ENCODE measurements at regions not wholly inside any gene's neighbourhood (a gene's known extent, or its start where the extent isn't known, plus 50 kb on each side); places are given as distances from the start of the nearest gene placed in this dataset.

DNA sequence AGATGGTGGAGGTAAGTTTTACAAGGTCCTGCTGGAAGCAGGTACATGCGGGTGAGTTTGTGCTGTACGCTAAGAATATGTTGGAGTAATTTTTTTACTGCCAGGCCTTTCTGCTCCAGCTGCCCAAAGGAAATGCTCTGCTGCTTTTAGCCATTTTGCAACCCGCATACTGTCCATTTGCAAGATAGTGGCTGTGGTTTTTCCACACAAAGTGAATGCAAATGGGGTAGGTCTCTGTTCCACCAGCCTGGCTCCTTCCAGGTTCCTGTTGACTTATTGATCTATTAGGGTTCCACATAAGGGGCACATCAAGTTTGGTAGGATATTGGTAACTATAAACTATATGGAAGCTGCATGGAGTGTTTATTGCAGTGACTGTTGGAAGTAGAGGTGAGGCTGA is 227.1 kb downstream of the SI start:
- DNase-seq (ENCODE audit: low read depth in 1 of 2, low spot score in 1 of 2), result no peak
- Histone ChIP-seq H3K4me3 (no peak overlapping the region), H3K27me3 (no peaks in the 10 kb centered on the region)

DNA sequence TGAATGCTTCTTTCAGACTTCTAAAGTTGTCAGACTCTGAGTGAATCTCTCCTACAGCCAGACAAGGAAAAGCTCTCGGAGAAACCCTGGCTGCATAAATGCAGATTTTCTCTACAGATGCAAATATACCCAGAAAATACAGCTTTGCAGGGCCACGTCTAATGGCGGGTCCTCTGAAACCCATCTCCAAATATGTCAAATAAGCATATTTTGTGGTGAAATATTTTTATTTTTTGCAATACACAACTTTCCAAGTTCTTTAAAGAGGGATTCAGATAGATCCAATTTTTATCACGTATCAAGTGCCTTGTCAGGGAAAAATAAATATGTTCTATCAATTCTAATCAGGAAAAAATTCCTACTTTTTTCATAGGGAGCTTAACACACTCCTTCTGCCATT is 229.4 kb downstream of the SI start:
- no peak for DNase-seq (ENCODE audit: low read depth in 1 of 2, low spot score in 1 of 2)
- TF ChIP-seq, protein P1, sequence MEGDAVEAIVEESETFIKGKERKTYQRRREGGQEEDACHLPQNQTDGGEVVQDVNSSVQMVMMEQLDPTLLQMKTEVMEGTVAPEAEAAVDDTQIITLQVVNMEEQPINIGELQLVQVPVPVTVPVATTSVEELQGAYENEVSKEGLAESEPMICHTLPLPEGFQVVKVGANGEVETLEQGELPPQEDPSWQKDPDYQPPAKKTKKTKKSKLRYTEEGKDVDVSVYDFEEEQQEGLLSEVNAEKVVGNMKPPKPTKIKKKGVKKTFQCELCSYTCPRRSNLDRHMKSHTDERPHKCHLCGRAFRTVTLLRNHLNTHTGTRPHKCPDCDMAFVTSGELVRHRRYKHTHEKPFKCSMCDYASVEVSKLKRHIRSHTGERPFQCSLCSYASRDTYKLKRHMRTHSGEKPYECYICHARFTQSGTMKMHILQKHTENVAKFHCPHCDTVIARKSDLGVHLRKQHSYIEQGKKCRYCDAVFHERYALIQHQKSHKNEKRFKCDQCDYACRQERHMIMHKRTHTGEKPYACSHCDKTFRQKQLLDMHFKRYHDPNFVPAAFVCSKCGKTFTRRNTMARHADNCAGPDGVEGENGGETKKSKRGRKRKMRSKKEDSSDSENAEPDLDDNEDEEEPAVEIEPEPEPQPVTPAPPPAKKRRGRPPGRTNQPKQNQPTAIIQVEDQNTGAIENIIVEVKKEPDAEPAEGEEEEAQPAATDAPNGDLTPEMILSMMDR (IDR thresholded peaks at IDR 0.05; ENCODE audit: low read depth, low read length), result no peak
- Histone ChIP-seq H3K27ac (no peak overlapping the region), H3K36me3 (no peaks in the 10 kb centered on the region), H3K27me3 (no peaks in the 10 kb centered on the region), H3K4me3 (no peak overlapping the region), H3K9me3 (ENCODE audit: low read depth) (no peaks in the 10 kb centered on the region), H3K4me1 (ENCODE audit: low read depth) (no peaks in the 10 kb centered on the region)

More for the DNA sequence above, 227.1 kb downstream of the SI start:
- no peaks in the 10 kb centered on the region for H3K36me3 ChIP-seq
- TF ChIP-seq, protein P1 (IDR thresholded peaks at IDR 0.05; ENCODE audit: low read depth, low read length), result no peak
- no peaks in the 10 kb centered on the region for H3K9me3 ChIP-seq (ENCODE audit: low read depth)
- H3K27ac ChIP-seq, result no peak overlapping the region
- no peaks in the 10 kb centered on the region for H3K4me1 ChIP-seq (ENCODE audit: low read depth)

DNA sequence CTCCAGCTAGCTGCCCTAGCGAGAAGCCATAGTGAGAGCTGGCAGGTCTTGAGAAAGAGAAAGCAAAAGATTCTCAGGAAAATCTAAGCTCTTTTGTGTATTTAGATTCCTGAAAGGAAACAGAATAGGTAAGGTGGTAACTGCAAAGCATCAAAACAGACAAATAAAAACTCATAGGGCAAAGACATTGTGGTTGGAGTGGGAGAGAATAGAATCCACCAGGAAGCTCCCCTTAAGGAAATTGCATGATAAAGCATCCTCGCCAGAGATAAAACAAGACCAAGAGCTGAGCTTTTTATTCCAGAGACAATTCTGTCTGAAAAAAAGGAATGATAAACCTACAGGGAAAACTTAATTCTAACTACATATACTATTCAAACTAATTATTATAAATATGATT is 232.6 kb downstream of the SI start:
- H3K4me1 ChIP-seq (ENCODE audit: low read depth), result no peaks in the 10 kb centered on the region
- no peaks in the 10 kb centered on the region for H3K27me3 ChIP-seq
- H3K27ac ChIP-seq, result no peak overlapping the region
- no peak for DNase-seq (ENCODE audit: low read depth in 1 of 2, low spot score in 1 of 2)
- no peaks in the 10 kb centered on the region for H3K36me3 ChIP-seq
- TF ChIP-seq, protein P1 (IDR thresholded peaks at IDR 0.05; ENCODE audit: low read depth, low read length), result no peak
- no peak overlapping the region for H3K4me3 ChIP-seq
- H3K9me3 ChIP-seq (ENCODE audit: low read depth), result no peaks in the 10 kb centered on the region

DNA sequence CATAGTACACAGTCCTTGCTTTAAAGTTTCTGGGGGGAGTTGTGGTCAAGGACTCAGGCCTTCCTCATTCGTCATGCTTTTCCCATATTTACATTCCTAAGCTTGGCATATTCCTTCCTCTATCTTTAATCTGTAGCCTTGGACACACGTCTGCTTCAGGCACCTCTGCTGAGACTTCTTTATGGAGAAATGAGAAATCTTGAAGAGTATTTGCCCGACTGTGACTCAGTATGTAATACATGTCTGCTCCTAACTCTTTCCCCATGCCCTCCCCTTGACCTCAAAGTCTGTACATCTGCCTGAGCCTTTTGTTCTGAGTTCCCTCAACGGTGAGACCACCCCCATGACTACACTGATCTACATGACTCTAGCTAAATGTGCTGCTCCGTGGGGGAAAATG is 246.1 kb downstream of the SI start:
- no peaks in the 10 kb centered on the region for H3K9me3 ChIP-seq (ENCODE audit: low read depth)
- TF ChIP-seq, protein P1 (IDR thresholded peaks at IDR 0.05; ENCODE audit: low read depth, low read length), result no peak
- no peak for DNase-seq (ENCODE audit: low read depth in 1 of 2, low spot score in 1 of 2)
- H3K4me1 ChIP-seq (ENCODE audit: low read depth), result no peaks in the 10 kb centered on the region
- no peaks in the 10 kb centered on the region for H3K36me3 ChIP-seq
- H3K27me3 ChIP-seq, result no peaks in the 10 kb centered on the region
- no peak overlapping the region for H3K4me3 ChIP-seq
- no peak overlapping the region for H3K27ac ChIP-seq

DNA sequence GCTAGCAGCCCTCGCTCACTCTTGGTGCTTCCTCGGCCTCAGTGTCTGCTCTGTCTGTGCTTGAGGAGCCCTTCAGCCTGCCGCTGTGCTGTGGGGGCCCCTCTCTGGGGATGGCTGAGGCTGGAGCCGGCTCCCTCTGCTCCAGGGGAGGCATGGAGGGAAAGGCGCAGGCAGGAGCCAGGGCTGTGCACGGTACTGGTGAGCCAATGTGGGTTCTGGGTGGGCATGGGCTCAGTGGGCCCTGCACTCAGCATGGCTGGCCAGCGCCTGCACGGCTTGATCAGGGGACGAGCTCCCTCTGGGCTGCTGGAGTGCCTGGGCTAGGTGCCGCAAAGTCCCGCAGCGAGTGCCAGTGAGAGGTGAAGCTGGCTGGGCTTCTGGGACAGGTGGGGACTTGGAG is 260.0 kb downstream of the SI start:
- TF ChIP-seq, protein P1 (IDR thresholded peaks at IDR 0.05; ENCODE audit: low read depth, low read length), result no peak

DNA sequence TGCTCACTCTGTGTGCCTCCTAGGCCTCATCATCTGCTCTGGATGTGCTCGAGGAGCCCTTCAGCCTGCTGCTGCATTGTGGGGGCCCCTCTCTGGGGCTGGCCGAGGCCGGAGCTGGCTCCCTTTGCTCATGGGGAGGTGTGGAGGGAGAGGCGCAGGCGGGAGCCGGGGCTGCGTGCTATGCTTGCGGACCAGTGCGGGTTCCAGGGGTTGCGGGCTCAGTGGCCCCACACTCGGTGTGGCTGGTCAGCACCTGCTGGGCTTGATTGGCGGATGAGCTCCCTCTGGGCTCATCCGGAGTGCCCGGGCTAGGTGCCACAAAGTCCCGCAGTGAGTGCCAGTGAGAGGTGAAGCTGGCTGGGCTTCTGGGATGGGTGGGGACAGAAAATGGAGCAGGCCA is 264.2 kb downstream of the SI start:
- no peaks in the 10 kb centered on the region for H3K4me1 ChIP-seq (ENCODE audit: low read depth)
- no peaks in the 10 kb centered on the region for H3K27me3 ChIP-seq
- TF ChIP-seq, protein P1 (IDR thresholded peaks at IDR 0.05; ENCODE audit: low read depth, low read length), result no peak

More for the DNA sequence above, 260.0 kb downstream of the SI start:
- no peak for DNase-seq (ENCODE audit: low read depth in 1 of 2, low spot score in 1 of 2)
- Histone ChIP-seq H3K9me3 (ENCODE audit: low read depth) (no peaks in the 10 kb centered on the region), H3K4me1 (ENCODE audit: low read depth) (no peaks in the 10 kb centered on the region), H3K36me3 (no peaks in the 10 kb centered on the region), H3K27me3 (no peaks in the 10 kb centered on the region), H3K4me3 (no peak overlapping the region), H3K27ac (no peak overlapping the region)

More for the DNA sequence above, 264.2 kb downstream of the SI start:
- Histone ChIP-seq H3K27ac (no peak overlapping the region), H3K36me3 (no peaks in the 10 kb centered on the region), H3K4me3 (no peak overlapping the region), H3K9me3 (ENCODE audit: low read depth) (no peaks in the 10 kb centered on the region)
- no peak for DNase-seq (ENCODE audit: low read depth in 1 of 2, low spot score in 1 of 2)
